Upper lobe of left lung (tissue), 6 donors: ENCODE measurements at regions not wholly inside any gene's neighbourhood (a gene's known extent, or its start where the extent isn't known, plus 50 kb on each side); places are given as distances from the start of the nearest gene placed in this dataset.

ENCODE experiments used
- ATAC-seq, 2 donors: fragments of 200-7000 bp; cut with Tn5 transposase; one replicate each; pipeline ENCODE4 v1.9.1; 2022; ENCODE audit warnings: mild to moderate bottlenecking in 2 of 2, moderate library complexity in 2 of 2; ENCODE audit not compliant: low FRiP score in 2 of 2
- DNase-seq, 2 donors: peaks; one replicate each; pipeline ENCODE4 v3.0.0-alpha.2; 2019 to 2020
- H3K27ac ChIP-seq, 4 donors: fragments of 200-600 bp; sonication (generic); one replicate each; pipeline ENCODE4 v1.5.1; 2016 to 2019
- H3K27me3 ChIP-seq, 4 donors: fragments of 200-600 bp; sonication (generic); one replicate each; pipeline ENCODE4 v1.5.1; 2017 to 2019
- H3K36me3 ChIP-seq, 4 donors: fragments of 200-600 bp; sonication (generic); one replicate each; pipeline ENCODE4 v1.5.1; 2016 to 2019
- H3K4me1 ChIP-seq, 4 donors: fragments of 200-600 bp; sonication (generic); one replicate each; pipeline ENCODE4 v1.5.1; 2018 to 2019
- H3K4me3 ChIP-seq, 4 donors: fragments of 200-600 bp; sonication (generic); one replicate each; pipeline ENCODE4 v1.5.1; 2017 to 2019; ENCODE audit warnings: mild to moderate bottlenecking in 2 of 4, moderate library complexity in 1 of 4
- H3K9me3 ChIP-seq, 4 donors: fragments of 200-600 bp; sonication (generic); one replicate each; pipeline ENCODE4 v1.5.1; 2018 to 2019
- EP300 ChIP-seq, 4 donors: sonication (generic); formaldehyde crosslinking; IDR thresholded peaks; one replicate each; pipeline ENCODE4 v1.5.1; 2017; ENCODE audit warnings: antibody characterized with exemption in 4 of 4, control low read depth in 2 of 4
- POLR2A ChIP-seq, 4 donors: fragments of 450-650 bp; IDR thresholded peaks; one replicate each; pipeline ENCODE4 v1.5.1; 2016 to 2017; ENCODE audit warnings: antibody characterized with exemption in 4 of 4, mild to moderate bottlenecking in 2 of 4
- POLR2AphosphoS5 ChIP-seq, 2 donors: sonication (generic); formaldehyde crosslinking; IDR thresholded peaks; one replicate each; pipeline ENCODE4 v1.5.1; 2017; ENCODE audit warnings: antibody characterized with exemption in 2 of 2
- WGBS, 2 donors: methylation state at CpG; one replicate each; pipeline ENCODE4 v1.1.5; 2017 to 2018; 5-methylcytosine and 5-hydroxymethylcytosine counted together
- TF ChIP-seq, protein P1 (sequence below), 6 experiments: fragments of 450-650 bp in 4 of 6; fragments of 200-600 bp in 2 of 6; sonication (generic) in 2 of 6; IDR thresholded peaks; one replicate each; pipeline ENCODE4 v1.5.1; 2016 to 2019; ENCODE audit warnings: antibody characterized with exemption in 6 of 6
- donor health status: DM: no; HTN: no; CAD: no; lungs with moderate emphysema.
- donor health status: DM: no; HTN: yes; CAD: no; lungs with severe emphysema.

DNA sequence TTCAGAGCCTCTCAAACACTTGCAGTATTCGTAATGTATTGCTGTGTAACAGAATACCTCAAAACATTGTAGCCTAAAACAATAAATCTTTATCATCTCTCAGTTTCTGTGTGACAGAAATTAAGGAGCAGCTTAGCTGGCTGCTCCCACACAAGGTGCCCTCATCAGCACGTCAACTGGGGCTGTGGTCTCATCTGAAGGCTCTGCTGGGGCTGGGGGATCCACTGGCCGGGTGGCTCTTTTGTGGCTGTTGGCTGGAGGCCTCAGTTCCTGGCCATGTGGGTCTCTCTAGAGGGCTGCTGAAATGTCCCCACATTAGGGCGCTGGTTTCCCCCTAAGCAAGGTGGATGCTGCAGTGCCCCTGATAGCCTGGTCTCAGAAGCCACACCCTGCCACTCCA is 113.4 kb upstream of the CIBAR2 start:
- no peak for TF ChIP-seq EP300 (IDR thresholded peaks at IDR 0.05)
- TF ChIP-seq POLR2A (IDR thresholded peaks at IDR 0.05) = no peak
- no peak for TF ChIP-seq POLR2AphosphoS5 (IDR thresholded peaks at IDR 0.05)
- TF ChIP-seq, protein P1, sequence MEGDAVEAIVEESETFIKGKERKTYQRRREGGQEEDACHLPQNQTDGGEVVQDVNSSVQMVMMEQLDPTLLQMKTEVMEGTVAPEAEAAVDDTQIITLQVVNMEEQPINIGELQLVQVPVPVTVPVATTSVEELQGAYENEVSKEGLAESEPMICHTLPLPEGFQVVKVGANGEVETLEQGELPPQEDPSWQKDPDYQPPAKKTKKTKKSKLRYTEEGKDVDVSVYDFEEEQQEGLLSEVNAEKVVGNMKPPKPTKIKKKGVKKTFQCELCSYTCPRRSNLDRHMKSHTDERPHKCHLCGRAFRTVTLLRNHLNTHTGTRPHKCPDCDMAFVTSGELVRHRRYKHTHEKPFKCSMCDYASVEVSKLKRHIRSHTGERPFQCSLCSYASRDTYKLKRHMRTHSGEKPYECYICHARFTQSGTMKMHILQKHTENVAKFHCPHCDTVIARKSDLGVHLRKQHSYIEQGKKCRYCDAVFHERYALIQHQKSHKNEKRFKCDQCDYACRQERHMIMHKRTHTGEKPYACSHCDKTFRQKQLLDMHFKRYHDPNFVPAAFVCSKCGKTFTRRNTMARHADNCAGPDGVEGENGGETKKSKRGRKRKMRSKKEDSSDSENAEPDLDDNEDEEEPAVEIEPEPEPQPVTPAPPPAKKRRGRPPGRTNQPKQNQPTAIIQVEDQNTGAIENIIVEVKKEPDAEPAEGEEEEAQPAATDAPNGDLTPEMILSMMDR (IDR thresholded peaks at IDR 0.05) = no peak
- Histone ChIP-seq H3K27ac (no peak overlapping the region), H3K4me1 (peaks cover 2 to 4% (median 4%) of the 10 kb centered on the region in 4 donors), H3K4me3 (no peak overlapping the region), H3K36me3 (no peaks in the 10 kb centered on the region), H3K27me3 (no peaks in the 10 kb centered on the region), H3K9me3 (no peaks in the 10 kb centered on the region)
- no peak for ATAC-seq
- 88 to 93% methylated on average over 3 to 4 of the region's 4 CpGs for WGBS, 2 donors
- no peak for DNase-seq

DNA sequence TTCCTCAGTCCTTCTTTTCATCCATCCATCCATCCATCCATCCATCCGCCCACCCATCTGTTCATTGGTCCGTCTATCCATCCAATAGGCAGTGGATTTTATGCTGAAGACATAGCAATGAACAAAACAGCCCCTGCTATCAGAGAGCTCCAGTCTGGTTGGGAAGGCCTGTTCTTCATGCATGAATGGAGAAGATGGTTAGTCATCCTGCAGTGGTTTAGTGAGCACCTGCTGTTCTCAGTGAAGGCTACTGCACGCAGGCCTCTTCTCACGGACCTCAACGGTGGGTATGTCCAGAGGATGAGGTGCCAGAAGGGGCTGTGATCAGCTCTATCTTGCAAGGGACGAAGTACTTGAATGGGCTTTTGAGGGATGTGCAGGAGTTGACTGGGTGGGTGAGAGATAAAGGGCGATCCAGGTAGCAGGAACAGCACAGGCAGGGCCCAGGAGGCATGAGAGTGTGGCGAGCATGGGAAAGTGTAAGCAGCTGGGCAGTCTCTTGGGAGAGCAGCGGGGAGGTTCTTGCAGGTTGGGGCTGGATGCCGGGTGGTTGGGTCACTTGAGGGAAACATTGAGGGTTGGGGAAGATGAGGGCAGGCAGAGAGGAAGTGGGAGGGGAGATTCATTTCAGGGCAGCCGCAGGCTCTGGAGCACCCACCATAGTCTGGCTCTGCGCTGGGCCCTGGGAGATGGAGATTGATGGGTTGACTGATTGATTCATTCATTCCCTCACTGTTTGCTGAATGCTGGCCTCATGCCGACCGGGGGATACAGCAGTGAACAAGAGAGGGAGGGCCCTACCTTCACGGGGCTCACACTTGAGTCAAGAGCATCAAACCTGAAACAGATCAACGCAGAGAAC is 115.0 kb upstream of the CIBAR2 start:
- H3K27me3 ChIP-seq = no peaks in the 10 kb centered on the region
- no peak overlapping the region for H3K27ac ChIP-seq
- no peak for DNase-seq
- H3K4me3 ChIP-seq = no peak overlapping the region
- ATAC-seq = no peak
- H3K4me1 ChIP-seq = no peaks in the 10 kb centered on the region
- no peaks in the 10 kb centered on the region for H3K9me3 ChIP-seq
- no peaks in the 10 kb centered on the region for H3K36me3 ChIP-seq
- WGBS, 2 donors = 70 to 78% methylated on average over 15 to 16 of the region's 16 CpGs
- TF ChIP-seq EP300 (IDR thresholded peaks at IDR 0.05) (no peak), POLR2A (IDR thresholded peaks at IDR 0.05) (no peak), POLR2AphosphoS5 (IDR thresholded peaks at IDR 0.05) (no peak)
- TF ChIP-seq, protein P1 (IDR thresholded peaks at IDR 0.05) = no peak

DNA sequence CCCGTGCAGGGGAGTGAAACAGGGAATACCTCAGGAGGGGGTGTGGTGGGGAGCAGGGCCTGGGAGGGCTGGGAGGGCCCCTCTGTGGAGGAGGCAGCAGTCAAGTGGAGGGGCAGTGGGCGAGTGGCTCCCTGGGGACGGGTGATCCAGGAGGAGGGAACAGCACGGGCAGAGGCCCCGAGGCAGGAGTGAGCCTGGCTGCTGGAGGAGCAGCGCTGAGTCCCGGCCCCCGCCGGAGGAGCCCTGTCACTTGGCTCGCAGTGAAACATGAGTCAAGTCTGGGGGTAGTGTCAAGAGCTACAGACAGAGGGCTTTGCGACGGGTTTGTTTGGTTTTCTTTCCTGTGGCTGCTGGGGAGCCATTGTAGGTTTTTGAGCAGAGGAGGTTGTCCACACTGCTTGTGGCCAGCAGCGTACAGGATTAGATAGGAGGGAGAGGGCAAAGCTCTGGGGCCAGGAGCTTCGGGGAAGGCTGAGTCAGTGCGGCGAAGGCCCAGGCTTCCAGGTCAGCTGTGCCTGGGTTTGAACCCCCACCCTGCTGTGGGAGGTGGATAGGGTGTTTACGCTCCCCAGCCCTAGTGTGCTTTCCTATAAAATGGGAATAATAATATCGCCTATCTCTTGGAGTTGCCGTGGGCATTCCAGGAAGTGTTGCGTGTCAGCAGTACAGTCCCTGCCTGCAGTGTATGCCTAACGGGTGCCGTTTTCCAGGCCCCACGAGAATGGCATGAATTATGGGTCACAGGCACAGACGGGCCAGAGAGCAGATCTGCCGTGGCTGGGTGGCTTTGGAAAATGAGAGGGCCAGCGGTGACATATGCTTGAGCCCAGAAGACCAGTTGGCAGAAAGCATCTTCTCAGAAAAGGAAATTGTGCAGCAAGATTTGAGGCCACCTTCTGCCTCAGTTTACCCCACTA is 115.9 kb upstream of the CIBAR2 start:
- TF ChIP-seq EP300 (IDR thresholded peaks at IDR 0.05) (no peak), POLR2AphosphoS5 (IDR thresholded peaks at IDR 0.05) (no peak), POLR2A (IDR thresholded peaks at IDR 0.05) (no peak)
- TF ChIP-seq, protein P1 (IDR thresholded peaks at IDR 0.05) = no peak
- ATAC-seq (peak in 1 of 2 donors; percentile 66), DNase-seq (peak in 1 of 2 donors; percentile 79)
- H3K9me3 ChIP-seq = no peaks in the 10 kb centered on the region
- no peak overlapping the region for H3K27ac ChIP-seq
- WGBS, 2 donors = 75 to 79% methylated on average over 26 of the region's 26 CpGs
- H3K27me3 ChIP-seq = no peaks in the 10 kb centered on the region
- H3K36me3 ChIP-seq = no peaks in the 10 kb centered on the region
- H3K4me1 ChIP-seq = no peaks in the 10 kb centered on the region
- no peak overlapping the region for H3K4me3 ChIP-seq

DNA sequence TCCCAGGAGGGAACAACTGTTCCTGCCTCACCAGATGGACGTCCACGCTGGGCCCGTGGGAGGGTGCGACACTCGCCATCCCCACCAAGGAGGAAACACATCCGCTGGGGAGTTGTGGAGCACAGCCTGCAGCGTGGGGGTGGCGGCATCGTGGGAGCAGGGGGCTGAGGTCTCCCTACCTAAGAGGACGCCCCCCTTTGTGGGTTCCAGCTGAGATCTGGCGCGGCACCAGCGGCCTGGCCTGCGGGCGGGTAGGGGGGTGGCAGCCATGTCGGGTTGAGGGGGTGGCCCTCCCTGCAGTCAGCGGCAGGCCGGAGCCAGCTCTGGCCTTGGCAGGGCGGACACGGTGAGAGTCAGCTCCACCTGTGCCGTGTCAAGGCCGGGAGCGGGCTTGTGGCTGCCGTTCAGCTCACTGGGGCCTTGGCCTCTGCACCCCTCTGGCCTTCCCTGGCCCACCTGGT is 116.7 kb upstream of the CIBAR2 start:
- WGBS, 2 donors = 91% methylated on average over 10 of the region's 24 CpGs; no CpG with 5 or more reads in 1 of the 2 donors
- no peaks in the 10 kb centered on the region for H3K9me3 ChIP-seq
- no peak overlapping the region for H3K27ac ChIP-seq
- TF ChIP-seq EP300 (IDR thresholded peaks at IDR 0.05) (no peak), POLR2AphosphoS5 (IDR thresholded peaks at IDR 0.05) (no peak), POLR2A (IDR thresholded peaks at IDR 0.05) (no peak)
- TF ChIP-seq, protein P1 (IDR thresholded peaks at IDR 0.05) = no peak
- H3K4me3 ChIP-seq = no peak overlapping the region
- H3K27me3 ChIP-seq = no peaks in the 10 kb centered on the region
- no peaks in the 10 kb centered on the region for H3K36me3 ChIP-seq
- no peak for ATAC-seq
- DNase-seq = peak in 1 of 2 donors; percentile 83
- H3K4me1 ChIP-seq = no peaks in the 10 kb centered on the region
